ENCODE measurements at regions not wholly inside any gene's neighbourhood (a gene's known extent, or its start where the extent isn't known, plus 50 kb on each side); places are given as distances from the start of the nearest gene placed in this dataset.

GRCh38 chr9:7862170-7862569, 62.6 kb upstream of the DMAC1 start:
- WGBS (ENCODE audit: insufficient coverage), result 95% methylated on average over 2 of the region's 2 CpGs
- no peak overlapping the region for H3K27ac ChIP-seq (ENCODE audit: low read length)
- no peaks in the 10 kb centered on the region for H3K9me3 ChIP-seq (ENCODE audit: control insufficient read depth, insufficient read depth, low read length)
- intact Hi-C loops (cut with micrococcal nuclease), result no loop called here
- H3K4me3 ChIP-seq (ENCODE audit: low read length), result no peak overlapping the region
- no peak overlapping the region for H3K27ac Mint-ChIP-seq
- H3K36me3 Mint-ChIP-seq, result no peaks in the 10 kb centered on the region
- no peaks in the 10 kb centered on the region for H3K4me1 ChIP-seq (ENCODE audit: control insufficient read depth, insufficient read depth, low read length)
- no peaks in the 10 kb centered on the region for H3K9me3 Mint-ChIP-seq
- no peak for TF ChIP-seq CTCF (IDR thresholded peaks at IDR 0.05)
- H3K27me3 ChIP-seq (ENCODE audit: control insufficient read depth, insufficient read depth, low read length), result no peaks in the 10 kb centered on the region
- no peaks in the 10 kb centered on the region for H3K36me3 ChIP-seq (ENCODE audit: control insufficient read depth, insufficient read depth, low read length)
- ATAC-seq (no peak), DNase-seq (no peak)
- H3K4me3 Mint-ChIP-seq, result no peak overlapping the region
- H3K27me3 Mint-ChIP-seq (ENCODE audit: low read depth in 2 of 2), result peaks cover 4 to 15% of the 10 kb centered on the region in 2 donors
- H3K4me1 Mint-ChIP-seq, result no peaks in the 10 kb centered on the region

GRCh38 chr9:7861086-7861485, 61.5 kb upstream of the DMAC1 start:
- WGBS (ENCODE audit: insufficient coverage), result 91% methylated on average over 1 of the region's 2 CpGs
- Mint-ChIP-seq H3K9me3 (no peaks in the 10 kb centered on the region), H3K4me1 (no peaks in the 10 kb centered on the region), H3K4me3 (no peak overlapping the region), H3K36me3 (no peaks in the 10 kb centered on the region), H3K27me3 (ENCODE audit: low read depth in 2 of 2) (peaks cover 4 to 15% of the 10 kb centered on the region in 2 donors), H3K27ac (no peak overlapping the region)
- ATAC-seq (no peak), DNase-seq (no peak)
- TF ChIP-seq CTCF (IDR thresholded peaks at IDR 0.05), result no peak
- Histone ChIP-seq H3K4me3 (ENCODE audit: low read length) (no peak overlapping the region), H3K36me3 (ENCODE audit: control insufficient read depth, insufficient read depth, low read length) (no peaks in the 10 kb centered on the region), H3K27me3 (ENCODE audit: control insufficient read depth, insufficient read depth, low read length) (no peaks in the 10 kb centered on the region), H3K4me1 (ENCODE audit: control insufficient read depth, insufficient read depth, low read length) (no peaks in the 10 kb centered on the region), H3K27ac (ENCODE audit: low read length) (no peak overlapping the region), H3K9me3 (ENCODE audit: control insufficient read depth, insufficient read depth, low read length) (no peaks in the 10 kb centered on the region)
- intact Hi-C loops (cut with micrococcal nuclease), result no loop called here

GRCh38 chr9:7860335-7860709, 60.7 kb upstream of the DMAC1 start:
- H3K4me3 ChIP-seq (ENCODE audit: low read length), result no peak overlapping the region
- no peaks in the 10 kb centered on the region for H3K9me3 ChIP-seq (ENCODE audit: control insufficient read depth, insufficient read depth, low read length)
- no peaks in the 10 kb centered on the region for H3K27me3 ChIP-seq (ENCODE audit: control insufficient read depth, insufficient read depth, low read length)
- intact Hi-C loops (cut with micrococcal nuclease), result no loop called here
- no peak overlapping the region for H3K27ac ChIP-seq (ENCODE audit: low read length)
- ATAC-seq, result no peak
- Mint-ChIP-seq H3K27me3 (ENCODE audit: low read depth in 2 of 2) (peaks cover 4 to 15% of the 10 kb centered on the region in 2 donors), H3K9me3 (no peaks in the 10 kb centered on the region), H3K4me1 (no peaks in the 10 kb centered on the region), H3K27ac (no peak overlapping the region), H3K4me3 (no peak overlapping the region), H3K36me3 (no peaks in the 10 kb centered on the region)
- no peaks in the 10 kb centered on the region for H3K4me1 ChIP-seq (ENCODE audit: control insufficient read depth, insufficient read depth, low read length)
- WGBS (ENCODE audit: insufficient coverage), result no CpG with 5 or more reads among the region's 1 CpG
- no peak for TF ChIP-seq CTCF (IDR thresholded peaks at IDR 0.05)
- DNase-seq, result no peak
- no peaks in the 10 kb centered on the region for H3K36me3 ChIP-seq (ENCODE audit: control insufficient read depth, insufficient read depth, low read length)

- TF ChIP-seq CTCF (IDR thresholded peaks at IDR 0.05), result no peak
- Mint-ChIP-seq H3K27me3 (ENCODE audit: low read depth in 2 of 2) (peaks cover 4 to 15% of the 10 kb centered on the region in 2 donors), H3K4me3 (no peak overlapping the region), H3K4me1 (no peaks in the 10 kb centered on the region), H3K27ac (no peak overlapping the region), H3K9me3 (no peaks in the 10 kb centered on the region), H3K36me3 (no peaks in the 10 kb centered on the region)
- no peaks in the 10 kb centered on the region for H3K4me1 ChIP-seq (ENCODE audit: control insufficient read depth, insufficient read depth, low read length)
- H3K27ac ChIP-seq (ENCODE audit: low read length), result no peak overlapping the region
- no peaks in the 10 kb centered on the region for H3K36me3 ChIP-seq (ENCODE audit: control insufficient read depth, insufficient read depth, low read length)
- H3K4me3 ChIP-seq (ENCODE audit: low read length), result no peak overlapping the region
- 88% methylated on average over 3 of the region's 3 CpGs for WGBS (ENCODE audit: insufficient coverage)
- H3K27me3 ChIP-seq (ENCODE audit: control insufficient read depth, insufficient read depth, low read length), result no peaks in the 10 kb centered on the region
- ATAC-seq (no peak), DNase-seq (no peak)
- no peaks in the 10 kb centered on the region for H3K9me3 ChIP-seq (ENCODE audit: control insufficient read depth, insufficient read depth, low read length)
- intact Hi-C loops (cut with micrococcal nuclease), result no loop called here
Observed at GRCh38 chr9:7859701-7860334, 60.2 kb upstream of the DMAC1 start.
